Ascending aorta (tissue), 2 donors: ENCODE measurements at regions not wholly inside any gene's neighbourhood (a gene's known extent, or its start where the extent isn't known, plus 50 kb on each side); places are given as distances from the start of the nearest gene placed in this dataset.

Source experiments
- DNase-seq, 2 donors: peaks; one replicate each; pipeline ENCODE4 v3.0.0-alpha.2; 2019; ENCODE audit warnings: low spot score in 2 of 2
- H3K27ac ChIP-seq, 2 donors: fragments of 200-600 bp; sonication (generic); one replicate each; pipeline ENCODE4 v1.5.1; 2016 to 2017; ENCODE audit warnings: mild to moderate bottlenecking in 1 of 2
- H3K27me3 ChIP-seq: fragments of 200-600 bp; sonication (generic); one replicate; pipeline ENCODE4 v1.5.1; 2017
- H3K36me3 ChIP-seq, 2 donors: fragments of 200-600 bp; sonication (generic); one replicate each; pipeline ENCODE4 v1.5.1; 2016
- H3K4me1 ChIP-seq, 2 donors: fragments of 200-600 bp; sonication (generic); one replicate each; pipeline ENCODE4 v1.5.1; 2016 to 2017; ENCODE audit warnings: mild to moderate bottlenecking in 1 of 2
- H3K4me3 ChIP-seq, 2 donors: fragments of 200-600 bp; sonication (generic); one replicate each; pipeline ENCODE4 v1.5.1; 2016 to 2017; ENCODE audit warnings: mild to moderate bottlenecking in 1 of 2
- H3K9me3 ChIP-seq, 2 donors: fragments of 200-600 bp; sonication (generic); one replicate each; pipeline ENCODE4 v1.5.1; 2016
- CTCF ChIP-seq, 3 experiments: fragments of 200-600 bp in 2 of 3; fragments of 450-650 bp in 1 of 3; sonication (generic) in 2 of 3; IDR thresholded peaks; one replicate each; pipeline ENCODE4 v1.5.1; 2016 to 2019; ENCODE audit warnings: antibody characterized with exemption in 3 of 3, mild to moderate bottlenecking in 1 of 3, moderate library complexity in 1 of 3
- intact Hi-C: fragments of 100-400 bp; cut with DNase I; formaldehyde crosslinking; loops from one replicate; pipeline ENCODE4 v1.15.1; 2023

- no peak for DNase-seq
- intact Hi-C loops: no loop called here
- no peaks in the 10 kb centered on the region for H3K36me3 ChIP-seq
- no peak for TF ChIP-seq CTCF (IDR thresholded peaks at IDR 0.05)
- H3K4me1 ChIP-seq: no peaks in the 10 kb centered on the region
- H3K4me3 ChIP-seq: no peak overlapping the region
- H3K27ac ChIP-seq: no peak overlapping the region
- no peaks in the 10 kb centered on the region for H3K27me3 ChIP-seq
- no peaks in the 10 kb centered on the region for H3K9me3 ChIP-seq
Measured at GRCh38 chr2:147068071-147068470, 776.8 kb upstream of the ACVR2A start.

GRCh38 chr2:147067136-147067535, 777.7 kb upstream of the ACVR2A start:
- no peak overlapping the region for H3K27ac ChIP-seq
- H3K36me3 ChIP-seq: no peaks in the 10 kb centered on the region
- H3K4me3 ChIP-seq: no peak overlapping the region
- DNase-seq: no peak
- H3K9me3 ChIP-seq: no peaks in the 10 kb centered on the region
- intact Hi-C loops: no loop called here
- H3K4me1 ChIP-seq: no peaks in the 10 kb centered on the region
- no peak for TF ChIP-seq CTCF (IDR thresholded peaks at IDR 0.05)
- no peaks in the 10 kb centered on the region for H3K27me3 ChIP-seq

- H3K4me1 ChIP-seq: no peaks in the 10 kb centered on the region
- no peaks in the 10 kb centered on the region for H3K36me3 ChIP-seq
- TF ChIP-seq CTCF (IDR thresholded peaks at IDR 0.05): no peak
- H3K9me3 ChIP-seq: no peaks in the 10 kb centered on the region
- H3K27ac ChIP-seq: no peak overlapping the region
- no peaks in the 10 kb centered on the region for H3K27me3 ChIP-seq
- no peak for DNase-seq
- intact Hi-C loops: no loop called here
- H3K4me3 ChIP-seq: no peak overlapping the region
Measured at GRCh38 chr2:147062073-147062472, 782.8 kb upstream of the ACVR2A start.

GRCh38 chr2:147061269-147061668, 783.6 kb upstream of the ACVR2A start:
- DNase-seq: no peak
- intact Hi-C loops: no loop called here
- TF ChIP-seq CTCF (IDR thresholded peaks at IDR 0.05): no peak

GRCh38 chr2:147057892-147058490, 786.8 kb upstream of the ACVR2A start:
- no peak for TF ChIP-seq CTCF (IDR thresholded peaks at IDR 0.05)
- no peaks in the 10 kb centered on the region for H3K9me3 ChIP-seq
- intact Hi-C loops: no loop called here

More at GRCh38 chr2:147061269-147061668, 783.6 kb upstream of the ACVR2A start:
- no peaks in the 10 kb centered on the region for H3K4me1 ChIP-seq
- H3K4me3 ChIP-seq: no peak overlapping the region
- no peaks in the 10 kb centered on the region for H3K27me3 ChIP-seq
- no peaks in the 10 kb centered on the region for H3K36me3 ChIP-seq
- H3K9me3 ChIP-seq: no peaks in the 10 kb centered on the region
- H3K27ac ChIP-seq: no peak overlapping the region

GRCh38 chr2:147051814-147052213, 793.0 kb upstream of the ACVR2A start:
- H3K4me3 ChIP-seq: no peak overlapping the region
- DNase-seq: no peak
- no peaks in the 10 kb centered on the region for H3K4me1 ChIP-seq
- H3K36me3 ChIP-seq: no peaks in the 10 kb centered on the region
- intact Hi-C loops: no loop called here
- no peaks in the 10 kb centered on the region for H3K27me3 ChIP-seq
- no peak for TF ChIP-seq CTCF (IDR thresholded peaks at IDR 0.05)
- H3K27ac ChIP-seq: no peak overlapping the region
- no peaks in the 10 kb centered on the region for H3K9me3 ChIP-seq

More at GRCh38 chr2:147057892-147058490, 786.8 kb upstream of the ACVR2A start:
- H3K27me3 ChIP-seq: no peaks in the 10 kb centered on the region
- no peak overlapping the region for H3K27ac ChIP-seq
- H3K36me3 ChIP-seq: no peaks in the 10 kb centered on the region
- no peak for DNase-seq
- no peak overlapping the region for H3K4me3 ChIP-seq
- H3K4me1 ChIP-seq: no peaks in the 10 kb centered on the region
